Activated naive CD8-positive, alpha-beta T cell treated with anti-CD3 and anti-CD28 coated beads for 36 hours (primary cell): ENCODE measurements at regions not wholly inside any gene's neighbourhood (a gene's known extent, or its start where the extent isn't known, plus 50 kb on each side); places are given as distances from the start of the nearest gene placed in this dataset.

Experiments
- DNase-seq: peaks from one replicate; pipeline ENCODE4 v3.0.0; 2021
- H3K27ac Mint-ChIP-seq: one replicate; pipeline ENCODE4 v1.8.0; 2022; ENCODE audit warnings: mild to moderate bottlenecking, moderate library complexity, mixed read lengths
- H3K27me3 Mint-ChIP-seq: one replicate; pipeline ENCODE4 v1.8.0; 2022; ENCODE audit warnings: mild to moderate bottlenecking, mixed read lengths
- H3K36me3 Mint-ChIP-seq: one replicate; pipeline ENCODE4 v1.8.0; 2021; ENCODE audit warnings: mild to moderate bottlenecking, mixed read lengths
- H3K4me1 Mint-ChIP-seq: one replicate; pipeline ENCODE4 v1.8.0; 2021; ENCODE audit warnings: mixed read lengths
- H3K4me3 Mint-ChIP-seq: one replicate; pipeline ENCODE4 v1.8.0; 2022; ENCODE audit warnings: mild to moderate bottlenecking, moderate library complexity, mixed read lengths
- H3K9me3 Mint-ChIP-seq: one replicate; pipeline ENCODE4 v1.8.0; 2022; ENCODE audit warnings: mixed read lengths

DNA sequence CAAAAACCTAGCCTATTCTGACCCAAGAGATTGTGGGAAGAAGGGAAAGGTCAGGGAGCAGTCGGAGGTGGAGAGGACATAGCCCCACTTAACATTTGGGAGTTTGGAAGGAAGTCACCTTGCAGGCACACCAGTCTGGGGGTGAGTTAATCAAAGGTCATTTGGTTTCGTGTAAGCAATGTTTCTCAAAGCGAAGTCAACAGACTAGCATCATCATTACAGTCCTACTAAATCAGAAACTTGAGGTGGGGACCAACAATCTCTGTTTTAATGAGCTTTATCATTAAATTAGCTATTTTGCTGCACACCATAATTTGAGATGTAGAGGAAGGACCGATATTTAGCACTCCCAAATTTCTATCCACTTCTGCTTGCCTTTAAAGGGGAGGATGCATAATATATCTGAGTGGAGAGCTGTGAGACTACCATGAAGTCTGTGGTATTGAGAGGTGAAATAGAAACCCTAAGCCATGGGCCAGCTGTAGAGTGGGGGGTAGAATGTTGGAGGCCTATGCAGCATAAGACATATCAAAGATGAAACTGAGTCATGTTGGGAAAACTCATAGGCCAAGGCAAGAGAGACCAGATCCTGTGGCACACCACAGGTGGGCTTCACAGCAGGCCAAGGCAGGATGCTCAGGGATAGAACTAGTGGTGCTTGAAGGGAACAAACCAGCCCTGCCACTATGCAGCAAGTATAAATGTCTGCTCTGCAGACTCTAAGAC lies 141.7 kb upstream of the ANKFN1 start:
- Mint-ChIP-seq H3K36me3 (peaks cover 6% of the 10 kb centered on the region), H3K27ac (no peak overlapping the region), H3K4me1 (peaks cover 20% of the 10 kb centered on the region)

DNA sequence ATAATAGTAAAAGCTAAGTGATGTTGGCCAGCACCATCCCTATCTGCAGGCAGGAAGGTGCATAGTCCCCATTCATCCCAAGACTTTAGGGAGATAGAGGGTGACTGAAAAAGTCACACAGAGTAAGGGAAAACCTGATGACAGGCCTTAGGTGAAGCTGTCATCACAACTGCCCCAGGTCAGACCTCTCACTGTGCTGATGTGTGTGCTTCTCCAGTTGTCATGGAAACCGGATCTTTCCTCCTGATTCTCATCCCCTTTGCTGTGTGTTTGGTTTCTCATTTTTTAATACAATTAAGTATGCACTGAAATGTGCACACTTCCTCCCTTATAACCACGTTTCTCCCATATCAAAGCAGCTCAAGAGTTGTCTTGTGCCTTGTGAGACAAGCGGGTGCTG lies 135.1 kb upstream of the ANKFN1 start:
- H3K27me3 Mint-ChIP-seq: peaks cover 4% of the 10 kb centered on the region
- peaks cover 3% of the 10 kb centered on the region for H3K9me3 Mint-ChIP-seq
- peaks cover 16% of the 10 kb centered on the region for H3K36me3 Mint-ChIP-seq
- DNase-seq: no peak
- no peak overlapping the region for H3K27ac Mint-ChIP-seq
- H3K4me3 Mint-ChIP-seq: no peak overlapping the region
- H3K4me1 Mint-ChIP-seq: peaks cover 41% of the 10 kb centered on the region

More for the DNA sequence above, 141.7 kb upstream of the ANKFN1 start:
- Mint-ChIP-seq H3K9me3 (peaks cover 10% of the 10 kb centered on the region), H3K27me3 (no peaks in the 10 kb centered on the region), H3K4me3 (no peak overlapping the region)
- peak; percentile 30 for DNase-seq

DNA sequence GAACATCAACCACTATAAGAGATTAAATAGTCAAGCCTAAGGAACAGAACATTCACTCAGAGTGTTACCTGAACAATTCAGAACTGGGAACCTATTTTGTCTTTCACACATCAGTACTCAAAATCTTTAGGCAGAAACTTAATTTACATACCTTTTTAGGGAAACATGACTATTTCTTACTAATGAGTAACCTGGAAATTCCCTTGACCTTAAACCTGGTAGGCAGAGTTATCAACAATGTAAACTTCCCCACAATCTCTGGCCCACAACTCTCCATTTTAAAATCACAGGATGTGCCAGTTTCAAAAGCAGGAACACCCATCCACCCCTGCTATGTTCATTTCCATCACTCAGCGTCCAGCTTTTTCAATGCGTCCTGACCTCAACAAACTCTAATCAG lies 132.9 kb upstream of the ANKFN1 start:
- Mint-ChIP-seq H3K9me3 (no peaks in the 10 kb centered on the region), H3K4me3 (peak overlapping the region; percentile 8), H3K27me3 (peaks cover 4% of the 10 kb centered on the region), H3K27ac (peak overlapping the region; percentile 64), H3K4me1 (peaks cover 51% of the 10 kb centered on the region), H3K36me3 (peaks cover 13% of the 10 kb centered on the region)
- no peak for DNase-seq

DNA sequence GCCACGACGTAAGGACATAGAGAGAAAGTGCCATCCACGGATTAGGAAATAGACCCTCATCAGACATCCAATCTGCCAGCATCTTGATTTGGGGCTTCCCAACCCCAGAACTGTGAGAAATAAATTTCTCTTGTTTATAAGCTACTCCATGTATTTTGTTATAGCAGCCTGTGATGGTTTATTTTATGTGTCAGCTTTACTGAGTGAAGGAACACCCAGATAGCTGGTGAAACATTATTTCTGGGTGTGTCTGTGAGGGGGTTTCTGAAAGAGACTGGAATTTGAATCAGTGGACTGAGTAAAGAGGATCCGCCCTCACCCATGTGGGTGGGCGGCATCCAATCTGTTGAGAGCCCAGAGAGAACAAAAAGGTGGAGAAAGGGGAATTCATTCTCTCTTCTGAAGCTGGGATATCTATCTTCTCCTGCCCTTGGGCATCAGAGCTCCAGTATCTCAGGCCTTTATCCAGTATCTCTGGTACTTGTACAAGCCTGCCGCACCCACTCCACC lies 131.5 kb upstream of the ANKFN1 start:
- H3K4me1 Mint-ChIP-seq: peaks cover 51% of the 10 kb centered on the region
- no peak for DNase-seq
- peak overlapping the region; percentile 47 for H3K27ac Mint-ChIP-seq
- peaks cover 4% of the 10 kb centered on the region for H3K27me3 Mint-ChIP-seq
- H3K9me3 Mint-ChIP-seq: no peaks in the 10 kb centered on the region
- H3K4me3 Mint-ChIP-seq: no peak overlapping the region
- peaks cover 13% of the 10 kb centered on the region for H3K36me3 Mint-ChIP-seq

DNA sequence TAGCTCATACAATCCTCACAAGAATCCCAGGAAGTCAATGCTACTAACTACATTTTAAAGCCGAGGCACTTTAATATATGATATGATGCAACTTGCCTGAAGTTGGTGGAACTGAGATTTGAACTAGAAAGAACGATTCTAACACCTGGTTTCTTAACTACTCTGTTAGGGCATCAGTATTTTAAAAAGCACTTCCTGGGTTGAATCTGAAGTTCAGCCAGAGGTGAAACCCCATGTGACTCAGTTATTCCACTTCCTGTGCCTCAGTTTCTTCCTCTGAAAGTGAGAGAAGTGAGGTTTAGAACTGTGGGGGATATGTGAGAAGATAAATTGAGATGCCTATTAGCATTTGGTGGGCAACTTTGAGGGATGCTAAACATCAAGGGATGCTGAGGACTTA lies 129.4 kb upstream of the ANKFN1 start:
- Mint-ChIP-seq H3K27me3 (no peaks in the 10 kb centered on the region), H3K36me3 (peaks cover 13% of the 10 kb centered on the region), H3K27ac (peak overlapping the region; percentile 36), H3K4me3 (no peak overlapping the region), H3K9me3 (no peaks in the 10 kb centered on the region), H3K4me1 (peaks cover 47% of the 10 kb centered on the region)
- peak; percentile 43 for DNase-seq

DNA sequence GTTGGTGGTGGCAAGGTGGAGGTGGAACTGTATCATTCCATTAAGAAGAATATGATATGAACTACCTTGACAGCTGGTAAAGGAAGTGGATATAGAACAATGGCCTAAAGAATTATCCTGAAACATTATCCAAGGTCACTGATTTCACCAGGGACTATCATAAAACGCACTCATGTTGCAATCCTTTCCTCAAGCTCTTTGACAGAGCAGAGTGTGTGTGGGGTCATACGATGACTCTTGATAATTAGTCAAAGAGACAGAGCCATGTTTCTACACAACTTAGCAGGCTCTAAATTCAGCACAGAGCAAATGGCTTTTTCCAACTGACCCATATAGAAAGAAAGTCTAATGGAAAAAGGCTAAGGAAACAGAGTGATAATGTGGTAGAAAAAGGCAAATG lies 126.4 kb upstream of the ANKFN1 start:
- H3K4me3 Mint-ChIP-seq: no peak overlapping the region
- no peak overlapping the region for H3K27ac Mint-ChIP-seq
- H3K36me3 Mint-ChIP-seq: peaks cover 5% of the 10 kb centered on the region
- DNase-seq: no peak
- H3K9me3 Mint-ChIP-seq: no peaks in the 10 kb centered on the region
- H3K27me3 Mint-ChIP-seq: peaks cover 3% of the 10 kb centered on the region
- peaks cover 29% of the 10 kb centered on the region for H3K4me1 Mint-ChIP-seq

DNA sequence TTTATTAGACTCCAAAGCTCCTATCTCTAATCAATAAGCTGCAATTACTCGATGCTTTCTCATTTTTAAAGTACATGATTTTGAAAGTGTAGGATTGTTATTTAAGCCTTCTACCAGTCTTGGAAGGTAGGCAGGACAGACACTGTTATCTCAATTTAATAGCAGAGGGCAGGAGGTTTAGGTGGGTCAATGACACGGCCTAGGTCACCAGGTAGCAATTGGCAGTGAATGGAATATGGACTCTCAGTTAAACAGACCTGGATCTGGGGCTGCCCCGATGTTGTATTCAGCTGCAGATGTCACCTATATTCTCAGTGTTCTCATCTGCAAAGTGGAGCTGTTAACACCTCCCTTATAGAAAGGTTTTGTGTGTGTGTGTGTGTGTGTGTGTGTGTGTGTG lies 124.4 kb upstream of the ANKFN1 start:
- H3K4me1 Mint-ChIP-seq: peaks cover 12% of the 10 kb centered on the region
- no peak overlapping the region for H3K4me3 Mint-ChIP-seq
- no peak overlapping the region for H3K27ac Mint-ChIP-seq
- peaks cover 12% of the 10 kb centered on the region for H3K27me3 Mint-ChIP-seq
- no peak for DNase-seq
- no peaks in the 10 kb centered on the region for H3K36me3 Mint-ChIP-seq
- H3K9me3 Mint-ChIP-seq: no peaks in the 10 kb centered on the region

DNA sequence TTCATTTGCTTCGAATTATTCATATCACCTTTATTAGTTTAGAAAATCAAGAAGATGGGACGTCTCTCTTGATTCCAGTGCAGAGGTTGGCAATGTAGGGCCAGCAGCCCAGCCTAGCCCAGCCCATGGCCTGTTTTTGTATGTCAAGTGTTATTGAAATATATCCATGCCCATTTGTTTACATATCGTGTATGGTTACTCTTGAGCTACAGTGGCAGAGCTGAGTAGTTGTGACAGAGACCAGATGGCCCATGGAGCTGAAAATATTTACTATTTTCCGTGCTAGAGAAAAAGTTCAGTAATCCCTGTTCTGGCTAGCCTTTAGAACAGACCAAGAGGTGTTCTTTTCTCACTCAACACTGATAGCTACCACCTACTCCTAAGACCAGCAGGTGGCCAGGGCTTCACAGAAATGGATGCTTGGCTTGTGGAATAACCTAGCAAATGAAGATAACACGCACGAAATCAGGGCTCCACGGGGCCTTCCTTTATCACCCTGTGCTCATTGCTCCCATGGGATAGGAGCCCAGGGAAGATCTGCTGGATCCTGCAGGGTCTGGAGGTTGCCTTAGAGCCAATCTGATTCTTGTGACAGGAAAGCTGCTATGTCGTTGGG lies 123.2 kb upstream of the ANKFN1 start:
- no peak overlapping the region for H3K4me3 Mint-ChIP-seq
- no peaks in the 10 kb centered on the region for H3K9me3 Mint-ChIP-seq
- no peak for DNase-seq
- no peak overlapping the region for H3K27ac Mint-ChIP-seq
- no peaks in the 10 kb centered on the region for H3K36me3 Mint-ChIP-seq
- H3K4me1 Mint-ChIP-seq: peaks cover 6% of the 10 kb centered on the region
- peaks cover 15% of the 10 kb centered on the region for H3K27me3 Mint-ChIP-seq

DNA sequence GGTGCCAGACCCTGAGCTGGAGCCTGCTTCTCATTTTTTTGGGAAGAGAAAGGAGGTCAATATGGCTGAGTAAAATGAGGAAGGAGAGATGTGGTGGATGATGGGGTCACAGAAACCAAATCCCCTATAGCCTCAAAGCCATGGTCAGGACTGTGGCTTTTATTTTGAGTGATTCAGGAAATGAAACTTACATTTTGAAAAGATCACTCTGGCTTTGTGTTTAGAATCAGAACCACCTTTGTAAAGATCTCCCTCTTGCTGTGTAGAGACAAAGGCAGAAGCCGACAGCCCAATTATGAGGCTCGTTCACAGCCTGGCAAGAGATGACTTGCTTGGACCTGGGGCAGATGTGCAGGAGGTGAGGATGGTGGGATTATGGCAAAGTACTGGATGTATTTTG lies 121.6 kb upstream of the ANKFN1 start:
- H3K9me3 Mint-ChIP-seq: no peaks in the 10 kb centered on the region
- peaks cover 6% of the 10 kb centered on the region for H3K4me1 Mint-ChIP-seq
- H3K27ac Mint-ChIP-seq: no peak overlapping the region
- DNase-seq: no peak
- peaks cover 15% of the 10 kb centered on the region for H3K27me3 Mint-ChIP-seq
- H3K4me3 Mint-ChIP-seq: no peak overlapping the region
- H3K36me3 Mint-ChIP-seq: no peaks in the 10 kb centered on the region

DNA sequence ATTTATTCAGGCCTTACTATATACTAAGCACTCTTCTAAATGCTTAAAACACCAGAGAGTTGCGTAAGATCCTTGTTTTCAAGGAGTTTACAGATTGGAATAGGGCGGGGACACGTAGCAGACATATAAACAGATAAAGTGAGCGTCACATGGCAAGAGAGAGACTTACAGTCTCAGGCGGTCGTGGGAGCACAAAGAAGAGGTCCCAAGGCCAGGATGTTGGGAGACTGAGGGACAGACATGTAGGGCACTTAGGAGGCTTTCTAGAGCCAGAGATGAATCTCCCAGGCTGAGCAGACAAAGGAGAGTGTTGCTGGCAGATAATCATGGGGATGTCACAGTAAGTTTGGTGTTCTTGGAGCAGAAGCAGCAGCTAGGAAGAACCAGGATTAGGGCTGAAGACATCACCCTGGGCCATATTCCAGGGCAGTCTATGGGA lies 119.1 kb upstream of the ANKFN1 start:
- Mint-ChIP-seq H3K27ac (no peak overlapping the region), H3K4me3 (no peak overlapping the region), H3K27me3 (peaks cover 15% of the 10 kb centered on the region), H3K4me1 (peaks cover 8% of the 10 kb centered on the region), H3K36me3 (no peaks in the 10 kb centered on the region), H3K9me3 (no peaks in the 10 kb centered on the region)
- DNase-seq: no peak

DNA sequence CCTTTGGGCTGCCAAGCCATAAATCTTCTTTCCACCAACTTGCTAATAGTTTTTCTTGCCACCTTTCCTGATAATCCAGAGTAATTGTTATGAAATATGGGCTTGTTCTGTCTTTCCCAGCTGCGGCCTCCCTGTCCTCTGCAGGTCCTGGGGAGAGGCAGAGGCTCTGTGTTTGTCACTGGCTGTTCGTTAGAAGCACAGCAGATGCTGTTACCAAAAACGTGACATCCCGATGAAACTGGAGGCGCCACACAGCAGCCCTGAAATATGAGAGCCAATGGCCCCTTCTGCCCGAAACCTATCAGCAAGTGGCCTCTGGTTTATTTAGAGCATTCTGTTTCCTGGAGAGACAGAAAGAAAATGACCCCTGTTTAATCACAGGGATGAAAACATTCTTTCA lies 115.1 kb upstream of the ANKFN1 start:
- no peaks in the 10 kb centered on the region for H3K36me3 Mint-ChIP-seq
- peaks cover 9% of the 10 kb centered on the region for H3K27me3 Mint-ChIP-seq
- peaks cover 3% of the 10 kb centered on the region for H3K4me1 Mint-ChIP-seq

DNA sequence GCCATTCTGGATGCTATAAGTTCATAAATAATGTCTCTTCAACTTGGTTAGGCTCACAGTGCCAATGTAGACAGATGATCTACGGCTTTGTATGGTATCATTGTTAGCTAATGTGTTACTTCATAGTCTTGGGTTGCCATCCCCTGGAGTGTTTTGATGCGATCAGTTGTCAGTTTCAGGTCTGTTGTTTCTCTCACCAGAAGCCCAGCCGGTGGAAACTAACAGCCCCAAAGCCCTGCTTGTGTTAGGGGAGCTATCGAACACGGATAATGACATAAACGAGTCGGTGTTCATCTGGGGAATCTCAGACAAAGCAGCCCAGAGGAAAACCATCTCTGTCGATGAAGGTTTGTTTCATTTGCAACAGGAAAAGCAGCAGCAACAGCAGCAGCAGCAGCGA lies 107.4 kb upstream of the ANKFN1 start:
- Mint-ChIP-seq H3K36me3 (no peaks in the 10 kb centered on the region), H3K27ac (no peak overlapping the region), H3K9me3 (no peaks in the 10 kb centered on the region), H3K27me3 (peaks cover 16% of the 10 kb centered on the region), H3K4me3 (no peak overlapping the region), H3K4me1 (no peaks in the 10 kb centered on the region)
- no peak for DNase-seq

More for the DNA sequence above, 115.1 kb upstream of the ANKFN1 start:
- H3K9me3 Mint-ChIP-seq: no peaks in the 10 kb centered on the region
- no peak overlapping the region for H3K4me3 Mint-ChIP-seq
- H3K27ac Mint-ChIP-seq: no peak overlapping the region
- DNase-seq: no peak

DNA sequence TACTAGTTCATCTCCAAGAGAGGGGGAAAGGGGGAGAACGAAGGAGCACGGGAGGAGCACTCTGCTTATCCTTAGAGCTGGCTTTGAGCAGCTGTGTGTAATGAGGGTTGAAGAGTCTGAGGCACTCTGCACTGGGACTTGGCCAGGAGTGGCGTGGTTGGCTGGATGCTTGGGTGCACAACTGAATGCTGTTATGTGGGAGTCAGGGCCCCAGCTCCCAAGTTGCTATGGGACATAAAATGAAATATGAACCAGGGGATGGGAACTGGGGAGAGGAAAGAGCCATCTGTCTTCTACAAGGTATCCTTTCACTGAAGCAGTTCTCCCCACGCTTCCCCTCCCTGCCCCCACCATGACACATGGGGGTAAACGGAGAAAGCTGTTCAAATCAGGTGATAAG lies 105.9 kb upstream of the ANKFN1 start:
- DNase-seq: no peak
- no peak overlapping the region for H3K4me3 Mint-ChIP-seq
- H3K9me3 Mint-ChIP-seq: no peaks in the 10 kb centered on the region
- H3K36me3 Mint-ChIP-seq: no peaks in the 10 kb centered on the region
- no peak overlapping the region for H3K27ac Mint-ChIP-seq
- peaks cover 16% of the 10 kb centered on the region for H3K27me3 Mint-ChIP-seq
- no peaks in the 10 kb centered on the region for H3K4me1 Mint-ChIP-seq

DNA sequence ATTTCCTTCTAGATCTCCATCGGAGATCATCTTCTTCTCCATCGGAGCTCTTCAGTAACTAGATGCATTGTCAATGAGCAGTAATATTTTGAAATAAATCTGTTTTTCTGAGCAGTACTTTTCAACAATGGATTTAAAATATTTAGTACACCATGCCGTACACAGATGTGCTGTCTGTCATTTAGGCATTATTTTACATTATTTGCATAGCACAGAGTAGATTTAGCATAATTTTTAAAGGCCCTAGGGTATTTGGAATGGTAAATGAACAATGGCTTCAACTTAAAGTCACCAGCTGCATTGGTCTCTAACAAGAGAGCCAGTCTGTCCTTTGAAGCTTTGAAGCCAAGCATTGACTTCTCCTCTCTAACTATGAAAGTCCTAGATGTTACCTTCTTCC lies 95.4 kb upstream of the ANKFN1 start:
- peaks cover 16% of the 10 kb centered on the region for H3K9me3 Mint-ChIP-seq
- no peaks in the 10 kb centered on the region for H3K36me3 Mint-ChIP-seq
- peaks cover 16% of the 10 kb centered on the region for H3K27me3 Mint-ChIP-seq
- no peaks in the 10 kb centered on the region for H3K4me1 Mint-ChIP-seq
- no peak overlapping the region for H3K4me3 Mint-ChIP-seq
- H3K27ac Mint-ChIP-seq: no peak overlapping the region
- DNase-seq: no peak

DNA sequence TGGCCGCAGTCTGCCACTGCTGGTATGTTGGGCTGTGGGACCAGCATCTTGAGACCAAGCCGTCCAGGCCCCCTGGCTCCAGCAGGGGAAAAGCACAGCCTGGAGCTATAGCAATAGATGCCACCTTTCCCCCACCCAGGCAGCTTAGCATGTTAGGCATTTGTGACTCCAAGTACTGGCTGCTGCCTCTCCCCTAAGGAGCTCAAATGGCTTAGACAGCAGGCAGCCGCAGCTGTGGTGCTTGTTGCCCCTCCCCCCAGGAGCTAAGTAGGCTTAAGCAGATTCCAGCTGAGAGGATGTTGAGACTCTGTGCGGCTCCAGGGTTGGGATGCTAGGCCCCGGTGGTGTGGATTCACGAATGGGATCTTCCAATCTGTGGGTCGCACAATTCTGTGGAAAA lies 88.8 kb upstream of the ANKFN1 start:
- Mint-ChIP-seq H3K9me3 (peaks cover 23% of the 10 kb centered on the region), H3K27me3 (peaks cover 5% of the 10 kb centered on the region), H3K36me3 (peaks cover 5% of the 10 kb centered on the region), H3K27ac (no peak overlapping the region), H3K4me3 (no peak overlapping the region), H3K4me1 (no peaks in the 10 kb centered on the region)
- DNase-seq: no peak

DNA sequence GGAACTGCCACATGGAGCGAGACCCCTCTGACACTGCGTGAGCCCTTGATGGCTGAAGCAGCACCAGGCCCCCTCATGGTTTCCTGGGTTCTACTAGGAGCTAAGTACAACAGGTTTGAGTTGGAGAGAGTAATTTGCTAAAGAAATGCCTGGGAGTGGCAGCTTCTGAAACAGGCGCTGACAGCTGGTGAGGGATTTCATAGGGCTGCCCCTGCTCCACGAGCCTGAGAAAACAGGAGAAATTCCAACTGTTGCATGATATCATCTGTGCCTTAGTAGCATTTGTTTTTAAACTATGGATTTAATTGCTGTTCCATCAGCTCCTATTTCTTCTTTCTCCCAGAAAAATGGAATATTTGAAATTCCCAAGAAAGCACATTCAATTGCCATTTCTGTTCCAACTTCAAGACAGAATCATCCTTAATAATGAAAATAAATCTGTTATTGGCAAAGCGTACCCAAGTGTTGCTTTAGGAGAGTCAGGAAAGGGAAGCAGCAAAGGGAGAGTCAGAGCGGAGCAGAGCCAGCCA lies 78.8 kb upstream of the ANKFN1 start:
- Mint-ChIP-seq H3K9me3 (peaks cover 9% of the 10 kb centered on the region), H3K27ac (no peak overlapping the region), H3K4me3 (no peak overlapping the region), H3K27me3 (peaks cover 4% of the 10 kb centered on the region), H3K4me1 (no peaks in the 10 kb centered on the region), H3K36me3 (peaks cover 2% of the 10 kb centered on the region)
- no peak for DNase-seq
